RWPE2 (cell line): ENCODE measurements at regions not wholly inside any gene's neighbourhood (a gene's known extent, or its start where the extent isn't known, plus 50 kb on each side); places are given as distances from the start of the nearest gene placed in this dataset.

Experiments used
- ATAC-seq: fragments of 200-7000 bp; cut with Tn5 transposase; 3 replicates; pipeline ENCODE4 v1.9.1; 2021; ENCODE audit warnings: low read depth
- DNase-seq: peaks from one replicate; pipeline ENCODE4 v3.0.0-alpha.2; 2020; ENCODE audit warnings: low spot score
- H3K27ac ChIP-seq: fragments of 450-650 bp; 2 replicates; pipeline ENCODE4 v1.5.1; 2017; ENCODE audit warnings: mild to moderate bottlenecking; ENCODE audit not compliant: poor library complexity, severe bottlenecking
- H3K27me3 ChIP-seq: fragments of 250-450 bp; sonication (Bioruptor Pico); 2 replicates; pipeline ENCODE4 v1.5.1; 2021; ENCODE audit warnings: mild to moderate bottlenecking, moderate library complexity; ENCODE audit not compliant: insufficient read depth, poor library complexity, severe bottlenecking
- H3K36me3 ChIP-seq: fragments of 250-450 bp; sonication (Bioruptor Pico); 2 replicates; pipeline ENCODE4 v1.5.1; 2020; ENCODE audit warnings: low read depth, mild to moderate bottlenecking, moderate library complexity
- H3K4me1 ChIP-seq: fragments of 250-450 bp; sonication (Bioruptor Pico); 2 replicates; pipeline ENCODE4 v1.5.1; 2021; ENCODE audit warnings: mild to moderate bottlenecking, moderate library complexity; ENCODE audit not compliant: insufficient read depth, poor library complexity, severe bottlenecking
- H3K4me3 ChIP-seq: fragments of 250-450 bp; sonication (Bioruptor Pico); 2 replicates; pipeline ENCODE4 v1.5.1; 2021; ENCODE audit warnings: mild to moderate bottlenecking, moderate library complexity; ENCODE audit not compliant: severe bottlenecking
- H3K9me3 ChIP-seq: fragments of 250-450 bp; sonication (Bioruptor Pico); 2 replicates; pipeline ENCODE4 v1.5.1; 2021; ENCODE audit warnings: mild to moderate bottlenecking, moderate library complexity; ENCODE audit not compliant: severe bottlenecking
- CTCF ChIP-seq: fragments of 450-650 bp; IDR thresholded peaks from one replicate; pipeline ENCODE4 v1.5.1; 2017; ENCODE audit warnings: mild to moderate bottlenecking, moderate library complexity; ENCODE audit not compliant: poor library complexity, severe bottlenecking

GRCh38 chr3:145942052-145942451 lies 218.9 kb downstream of the PLOD2 start:
- Histone ChIP-seq H3K4me1 (peaks cover 12% of the 10 kb centered on the region), H3K27me3 (no peaks in the 10 kb centered on the region), H3K27ac (no peak overlapping the region), H3K36me3 (no peaks in the 10 kb centered on the region), H3K9me3 (no peaks in the 10 kb centered on the region), H3K4me3 (no peak overlapping the region)
- ATAC-seq (peak; percentile 64; the same call in 2 of the 3 replicates), DNase-seq (no peak)
- TF ChIP-seq CTCF: no peak

- Histone ChIP-seq H3K27ac (no peak overlapping the region), H3K9me3 (no peaks in the 10 kb centered on the region), H3K4me1 (peaks cover 12% of the 10 kb centered on the region), H3K4me3 (no peak overlapping the region), H3K27me3 (no peaks in the 10 kb centered on the region), H3K36me3 (no peaks in the 10 kb centered on the region)
- no peak for TF ChIP-seq CTCF
- ATAC-seq (no peak), DNase-seq (no peak)
These were observed 217.0 kb downstream of the PLOD2 start for GRCh38 chr3:145943952-145944351.

GRCh38 chr3:145951441-145951840 lies 209.5 kb downstream of the PLOD2 start:
- TF ChIP-seq CTCF: no peak

GRCh38 chr3:145952536-145952935 lies 208.4 kb downstream of the PLOD2 start:
- TF ChIP-seq CTCF: no peak
- no peaks in the 10 kb centered on the region for H3K9me3 ChIP-seq
- DNase-seq: no peak

More at GRCh38 chr3:145951441-145951840, 209.5 kb downstream of the PLOD2 start:
- Histone ChIP-seq H3K4me3 (no peak overlapping the region), H3K27me3 (no peaks in the 10 kb centered on the region), H3K36me3 (no peaks in the 10 kb centered on the region), H3K4me1 (peaks cover 12% of the 10 kb centered on the region), H3K9me3 (no peaks in the 10 kb centered on the region), H3K27ac (no peak overlapping the region)
- ATAC-seq (no peak), DNase-seq (no peak)

GRCh38 chr3:145953316-145953715 lies 207.7 kb downstream of the PLOD2 start:
- no peak for ATAC-seq
- no peak for TF ChIP-seq CTCF

More at GRCh38 chr3:145952536-145952935, 208.4 kb downstream of the PLOD2 start:
- Histone ChIP-seq H3K27ac (peak overlapping the region; percentile 45), H3K27me3 (no peaks in the 10 kb centered on the region), H3K36me3 (no peaks in the 10 kb centered on the region), H3K4me1 (peaks cover 12% of the 10 kb centered on the region), H3K4me3 (no peak overlapping the region)
- peak; percentile 90 for ATAC-seq

More at GRCh38 chr3:145953316-145953715, 207.7 kb downstream of the PLOD2 start:
- Histone ChIP-seq H3K4me1 (peaks cover 12% of the 10 kb centered on the region), H3K4me3 (no peak overlapping the region), H3K27ac (peak overlapping the region; percentile 45), H3K27me3 (no peaks in the 10 kb centered on the region), H3K36me3 (no peaks in the 10 kb centered on the region), H3K9me3 (no peaks in the 10 kb centered on the region)
- no peak for DNase-seq
